ENCODE measurements at regions not wholly inside any gene's neighbourhood (a gene's known extent, or its start where the extent isn't known, plus 50 kb on each side); places are given as distances from the start of the nearest gene placed in this dataset.
"Not testable (repeated sequence)": the region's sequence is repeated elsewhere in the genome, so short reads cannot be mapped to it uniquely, and the experiment has no call there.

- H3K27ac ChIP-seq (ENCODE audit: low read depth, low read length); H3K27me3 ChIP-seq (ENCODE audit: control insufficient read depth in 2 of 2, insufficient read depth in 2 of 2, low read length in 2 of 2); H3K36me3 ChIP-seq (ENCODE audit: control insufficient read depth in 2 of 3, insufficient read depth in 3 of 3, low read length in 3 of 3); H3K4me3 Mint-ChIP-seq; H3K4me1 ChIP-seq (ENCODE audit: control insufficient read depth in 2 of 2, insufficient read depth in 2 of 2, low read length in 2 of 2); CTCF ChIA-PET; DNase-seq; H3K27ac Mint-ChIP-seq; H3K9me3 ChIP-seq (ENCODE audit: control insufficient read depth in 2 of 3, low read length in 3 of 3); H3K9me3 Mint-ChIP-seq; ATAC-seq; H3K4me1 Mint-ChIP-seq; POLR2A ChIA-PET; H3K4me3 ChIP-seq (ENCODE audit: low read length); intact Hi-C loops (cut with micrococcal nuclease); H3K36me3 Mint-ChIP-seq: not testable (repeated sequence)
- H3K27me3 Mint-ChIP-seq, result peaks cover under 1 to 13% (median 10%) of the 10 kb centered on the region in 5 donors
These were observed 133.5 kb upstream of the NRP1 start for GRCh38 chr10:33468006-33468405.

GRCh38 chr10:33465747-33466146 lies 131.3 kb upstream of the NRP1 start:
- no peaks in the 10 kb centered on the region for H3K4me1 ChIP-seq (ENCODE audit: control insufficient read depth in 2 of 2, insufficient read depth in 2 of 2, low read length in 2 of 2)
- intact Hi-C loops (cut with micrococcal nuclease), result no loop called here
- Mint-ChIP-seq H3K27ac (no peak overlapping the region), H3K9me3 (no peaks in the 10 kb centered on the region), H3K36me3 (no peaks in the 10 kb centered on the region), H3K4me3 (no peak overlapping the region), H3K27me3 (peaks cover 0 to 13% (median 7%) of the 10 kb centered on the region in 5 donors), H3K4me1 (no peaks in the 10 kb centered on the region)
- ChIA-PET POLR2A (no interaction called here), CTCF (no interaction called here)
- H3K4me3 ChIP-seq (ENCODE audit: low read length), result no peak overlapping the region
- DNase-seq (no peak), ATAC-seq (no peak)
- no peak overlapping the region for H3K27ac ChIP-seq (ENCODE audit: low read depth, low read length)
- H3K36me3 ChIP-seq (ENCODE audit: control insufficient read depth in 2 of 3, insufficient read depth in 3 of 3, low read length in 3 of 3), result no peaks in the 10 kb centered on the region
- H3K9me3 ChIP-seq (ENCODE audit: control insufficient read depth in 2 of 3, low read length in 3 of 3), result no peaks in the 10 kb centered on the region
- H3K27me3 ChIP-seq (ENCODE audit: control insufficient read depth in 2 of 2, insufficient read depth in 2 of 2, low read length in 2 of 2), result no peaks in the 10 kb centered on the region

- intact Hi-C loops (cut with micrococcal nuclease), result no loop called here
- Histone ChIP-seq H3K4me3 (ENCODE audit: low read length) (no peak overlapping the region), H3K4me1 (ENCODE audit: control insufficient read depth in 2 of 2, insufficient read depth in 2 of 2, low read length in 2 of 2) (no peaks in the 10 kb centered on the region), H3K27ac (ENCODE audit: low read depth, low read length) (no peak overlapping the region), H3K9me3 (ENCODE audit: control insufficient read depth in 2 of 3, low read length in 3 of 3) (no peaks in the 10 kb centered on the region), H3K36me3 (ENCODE audit: control insufficient read depth in 2 of 3, insufficient read depth in 3 of 3, low read length in 3 of 3) (no peaks in the 10 kb centered on the region), H3K27me3 (ENCODE audit: control insufficient read depth in 2 of 2, insufficient read depth in 2 of 2, low read length in 2 of 2) (no peaks in the 10 kb centered on the region)
- no peak overlapping the region for H3K27ac Mint-ChIP-seq
- no peak for DNase-seq
- no peaks in the 10 kb centered on the region for H3K9me3 Mint-ChIP-seq
- no peak for ATAC-seq
- POLR2A ChIA-PET, result no interaction called here
- no peaks in the 10 kb centered on the region for H3K4me1 Mint-ChIP-seq
- H3K4me3 Mint-ChIP-seq, result no peak overlapping the region
- peaks cover 2 to 16% (median 7%) of the 10 kb centered on the region in 5 donors for H3K27me3 Mint-ChIP-seq
- CTCF ChIA-PET, result no interaction called here
- no peaks in the 10 kb centered on the region for H3K36me3 Mint-ChIP-seq
These were observed 128.5 kb upstream of the NRP1 start for GRCh38 chr10:33463011-33463410.

GRCh38 chr10:33461295-33461640 lies 126.8 kb upstream of the NRP1 start:
- Mint-ChIP-seq H3K27ac (no peak overlapping the region), H3K27me3 (peaks cover 2 to 11% (median 3%) of the 10 kb centered on the region in 5 donors), H3K4me3 (no peak overlapping the region), H3K36me3 (no peaks in the 10 kb centered on the region), H3K9me3 (no peaks in the 10 kb centered on the region), H3K4me1 (no peaks in the 10 kb centered on the region)
- ATAC-seq, result no peak
- ChIA-PET POLR2A (interaction anchor here (0.6 kb wide), 1 partner anchor 208 kb away, joined by 3 read pairs; no protein-coding TSS in a partner anchor), CTCF (interaction anchor here (0.7 kb wide), 1 partner anchor 301 kb away, joined by 8 read pairs; no protein-coding TSS in a partner anchor)
- no peak overlapping the region for H3K27ac ChIP-seq (ENCODE audit: low read depth, low read length)
- no peak overlapping the region for H3K4me3 ChIP-seq (ENCODE audit: low read length)
- DNase-seq, result no peak
- intact Hi-C loops (cut with micrococcal nuclease), result no loop called here
- H3K9me3 ChIP-seq (ENCODE audit: control insufficient read depth in 2 of 3, low read length in 3 of 3), result no peaks in the 10 kb centered on the region
- no peaks in the 10 kb centered on the region for H3K4me1 ChIP-seq (ENCODE audit: control insufficient read depth in 2 of 2, insufficient read depth in 2 of 2, low read length in 2 of 2)
- no peaks in the 10 kb centered on the region for H3K27me3 ChIP-seq (ENCODE audit: control insufficient read depth in 2 of 2, insufficient read depth in 2 of 2, low read length in 2 of 2)
- H3K36me3 ChIP-seq (ENCODE audit: control insufficient read depth in 2 of 3, insufficient read depth in 3 of 3, low read length in 3 of 3), result no peaks in the 10 kb centered on the region

- no peak for ATAC-seq
- Histone ChIP-seq H3K27ac (ENCODE audit: low read depth, low read length) (no peak overlapping the region), H3K4me3 (ENCODE audit: low read length) (no peak overlapping the region), H3K27me3 (ENCODE audit: control insufficient read depth in 2 of 2, insufficient read depth in 2 of 2, low read length in 2 of 2) (no peaks in the 10 kb centered on the region), H3K4me1 (ENCODE audit: control insufficient read depth in 2 of 2, insufficient read depth in 2 of 2, low read length in 2 of 2) (no peaks in the 10 kb centered on the region), H3K9me3 (ENCODE audit: control insufficient read depth in 2 of 3, low read length in 3 of 3) (no peaks in the 10 kb centered on the region), H3K36me3 (ENCODE audit: control insufficient read depth in 2 of 3, insufficient read depth in 3 of 3, low read length in 3 of 3) (no peaks in the 10 kb centered on the region)
- Mint-ChIP-seq H3K27ac (no peak overlapping the region), H3K27me3 (peaks cover 0 to 7% (median 0%) of the 10 kb centered on the region in 5 donors), H3K4me1 (no peaks in the 10 kb centered on the region), H3K36me3 (no peaks in the 10 kb centered on the region), H3K4me3 (no peak overlapping the region), H3K9me3 (no peaks in the 10 kb centered on the region)
- ChIA-PET CTCF (no interaction called here), POLR2A (interaction anchor here (0.6 kb wide), 1 partner anchor 209 kb away, joined by 3 read pairs; no protein-coding TSS in a partner anchor)
- intact Hi-C loops (cut with micrococcal nuclease), result no loop called here
- DNase-seq, result no peak
These were observed 126.2 kb upstream of the NRP1 start for GRCh38 chr10:33460505-33461294.

- ChIA-PET POLR2A (no interaction called here), CTCF (no interaction called here)
- intact Hi-C loops (cut with micrococcal nuclease), result no loop called here
- Mint-ChIP-seq H3K9me3 (no peaks in the 10 kb centered on the region), H3K4me1 (no peaks in the 10 kb centered on the region), H3K4me3 (no peak overlapping the region), H3K36me3 (no peaks in the 10 kb centered on the region), H3K27me3 (peaks cover 0 to 7% (median 0%) of the 10 kb centered on the region in 5 donors), H3K27ac (no peak overlapping the region)
- Histone ChIP-seq H3K4me3 (ENCODE audit: low read length) (no peak overlapping the region), H3K27ac (ENCODE audit: low read depth, low read length) (no peak overlapping the region), H3K9me3 (ENCODE audit: control insufficient read depth in 2 of 3, low read length in 3 of 3) (no peaks in the 10 kb centered on the region), H3K4me1 (ENCODE audit: control insufficient read depth in 2 of 2, insufficient read depth in 2 of 2, low read length in 2 of 2) (no peaks in the 10 kb centered on the region), H3K36me3 (ENCODE audit: control insufficient read depth in 2 of 3, insufficient read depth in 3 of 3, low read length in 3 of 3) (no peaks in the 10 kb centered on the region), H3K27me3 (ENCODE audit: control insufficient read depth in 2 of 2, insufficient read depth in 2 of 2, low read length in 2 of 2) (no peaks in the 10 kb centered on the region)
- no peak for DNase-seq
- no peak for ATAC-seq
These were observed 125.1 kb upstream of the NRP1 start for GRCh38 chr10:33459602-33460001.

- Mint-ChIP-seq H3K36me3 (no peaks in the 10 kb centered on the region), H3K4me3 (no peak overlapping the region), H3K27me3 (peaks cover 0 to 10% (median 7%) of the 10 kb centered on the region in 5 donors), H3K4me1 (no peaks in the 10 kb centered on the region), H3K27ac (no peak overlapping the region), H3K9me3 (peaks cover 0 to 8% (median 5%) of the 10 kb centered on the region in 11 donors)
- intact Hi-C loops (cut with micrococcal nuclease), result no loop called here
- ChIA-PET POLR2A (no interaction called here), CTCF (no interaction called here)
- Histone ChIP-seq H3K27ac (ENCODE audit: low read depth, low read length) (no peak overlapping the region), H3K4me1 (ENCODE audit: control insufficient read depth in 2 of 2, insufficient read depth in 2 of 2, low read length in 2 of 2) (no peaks in the 10 kb centered on the region), H3K27me3 (ENCODE audit: control insufficient read depth in 2 of 2, insufficient read depth in 2 of 2, low read length in 2 of 2) (no peaks in the 10 kb centered on the region), H3K36me3 (ENCODE audit: control insufficient read depth in 2 of 3, insufficient read depth in 3 of 3, low read length in 3 of 3) (no peaks in the 10 kb centered on the region), H3K9me3 (ENCODE audit: control insufficient read depth in 2 of 3, low read length in 3 of 3) (peaks cover 0 to 3% (median 0%) of the 10 kb centered on the region in 3 experiments), H3K4me3 (ENCODE audit: low read length) (no peak overlapping the region)
- DNase-seq (no peak), ATAC-seq (no peak)
These were observed 120.6 kb upstream of the NRP1 start for GRCh38 chr10:33455029-33455428.

Data from naive thymus-derived CD4-positive, alpha-beta T cell (primary cell).